Nephron progenitor cell (in vitro differentiated cells): ENCODE measurements at regions not wholly inside any gene's neighbourhood (a gene's known extent, or its start where the extent isn't known, plus 50 kb on each side); places are given as distances from the start of the nearest gene placed in this dataset.

ENCODE experiments used
- DNase-seq: peaks from one replicate; pipeline ENCODE4 v3.0.0; 2021
- H3K27ac Mint-ChIP-seq: 2 replicates; pipeline ENCODE4 v1.8.0; 2021; ENCODE audit warnings: mild to moderate bottlenecking, moderate library complexity, mixed read lengths
- H3K27me3 Mint-ChIP-seq: 2 replicates; pipeline ENCODE4 v1.8.0; 2021; ENCODE audit warnings: mild to moderate bottlenecking, low read depth, mixed read lengths; ENCODE audit not compliant: poor library complexity
- H3K36me3 Mint-ChIP-seq: 2 replicates; pipeline ENCODE4 v1.8.0; 2021; ENCODE audit warnings: low read depth, mixed read lengths
- H3K4me1 Mint-ChIP-seq: 2 replicates; pipeline ENCODE4 v1.8.0; 2021; ENCODE audit warnings: mixed read lengths
- H3K4me3 Mint-ChIP-seq: 2 replicates; pipeline ENCODE4 v1.8.0; 2021; ENCODE audit warnings: mild to moderate bottlenecking, moderate library complexity, mixed read lengths
- H3K9me3 Mint-ChIP-seq: 2 replicates; pipeline ENCODE4 v1.8.0; 2021; ENCODE audit warnings: mild to moderate bottlenecking, moderate library complexity, mixed read lengths
- CTCF ChIP-seq: fragments of 200-600 bp; sonication (generic); IDR thresholded peaks from 2 replicates; pipeline ENCODE4 v1.5.0; 2021; ENCODE audit warnings: antibody characterized with exemption

DNA sequence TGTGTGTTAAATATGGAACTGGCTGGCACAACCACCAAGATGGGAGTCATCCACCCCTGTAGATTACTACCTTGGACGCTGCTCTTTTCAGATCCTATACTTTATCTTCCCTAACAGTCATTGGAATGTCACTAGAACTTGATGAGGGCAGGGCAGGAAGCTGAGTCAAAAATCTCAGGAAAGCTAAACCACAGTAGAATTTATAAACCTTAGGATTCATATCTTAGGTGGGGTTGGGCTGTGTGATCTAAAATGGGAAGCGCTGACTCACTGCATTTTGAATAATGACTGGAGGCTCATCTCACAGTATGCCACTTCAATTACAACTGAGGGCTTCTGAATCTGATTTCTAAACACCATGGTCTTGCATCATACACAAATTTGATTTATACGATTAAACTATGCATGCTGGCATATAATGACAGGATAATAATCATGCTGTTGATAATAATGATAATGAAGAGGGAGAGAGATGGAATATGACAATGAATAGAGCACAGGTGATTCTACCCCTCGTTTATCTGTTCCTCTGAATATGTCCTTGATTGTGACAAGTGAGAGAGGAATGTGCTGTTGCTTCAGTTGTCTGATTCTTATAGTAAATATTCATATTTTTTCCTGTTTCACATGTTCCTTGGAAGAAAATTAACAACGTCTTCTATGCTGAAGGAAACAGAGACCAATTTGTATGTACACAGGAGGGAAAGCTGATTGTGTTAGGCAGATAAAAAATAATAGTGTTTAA lies 270.3 kb upstream of the HS3ST1 start:
- DNase-seq, result no peak
- H3K27ac Mint-ChIP-seq, result no peak overlapping the region

GRCh38 chr4:11698033-11698432 lies 269.3 kb upstream of the HS3ST1 start:
- Mint-ChIP-seq H3K9me3 (peaks cover 15% of the 10 kb centered on the region), H3K27ac (no peak overlapping the region), H3K4me3 (no peak overlapping the region), H3K36me3 (peaks cover 9% of the 10 kb centered on the region), H3K27me3 (no peaks in the 10 kb centered on the region), H3K4me1 (no peaks in the 10 kb centered on the region)
- TF ChIP-seq CTCF, result no peak
- no peak for DNase-seq

More for the DNA sequence above, 270.3 kb upstream of the HS3ST1 start:
- H3K4me1 Mint-ChIP-seq, result no peaks in the 10 kb centered on the region
- H3K4me3 Mint-ChIP-seq, result no peak overlapping the region
- peaks cover 3% of the 10 kb centered on the region for H3K36me3 Mint-ChIP-seq
- no peak for TF ChIP-seq CTCF
- peaks cover 5% of the 10 kb centered on the region for H3K9me3 Mint-ChIP-seq
- H3K27me3 Mint-ChIP-seq, result no peaks in the 10 kb centered on the region

DNA sequence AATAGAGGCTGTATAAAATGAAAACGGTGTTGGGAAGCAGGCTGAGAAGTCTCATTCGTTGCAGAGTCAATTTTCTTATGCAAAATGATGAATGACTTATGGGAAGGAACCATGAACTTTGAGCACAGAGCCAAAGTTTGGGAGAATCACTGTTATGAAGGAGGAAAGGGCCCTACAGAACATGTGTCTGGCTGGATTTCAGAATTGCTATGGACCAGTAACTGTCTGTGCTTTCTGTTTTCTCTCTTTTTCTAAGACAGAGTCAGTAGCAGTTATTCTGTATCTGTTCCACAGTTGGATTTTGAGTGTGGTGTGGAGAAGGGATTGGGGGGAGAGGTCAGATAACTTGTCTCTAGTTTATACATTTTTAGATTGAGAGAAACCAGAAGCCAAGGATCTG lies 265.0 kb upstream of the HS3ST1 start:
- no peaks in the 10 kb centered on the region for H3K27me3 Mint-ChIP-seq
- H3K27ac Mint-ChIP-seq, result no peak overlapping the region
- H3K36me3 Mint-ChIP-seq, result peaks cover 14% of the 10 kb centered on the region
- H3K4me3 Mint-ChIP-seq, result no peak overlapping the region
- no peak for DNase-seq
- TF ChIP-seq CTCF, result no peak
- H3K9me3 Mint-ChIP-seq, result peaks cover 25% of the 10 kb centered on the region
- H3K4me1 Mint-ChIP-seq, result peaks cover 5% of the 10 kb centered on the region

- no peak for DNase-seq
- H3K27ac Mint-ChIP-seq, result no peak overlapping the region
- TF ChIP-seq CTCF, result no peak
- H3K9me3 Mint-ChIP-seq, result peaks cover 25% of the 10 kb centered on the region
- H3K36me3 Mint-ChIP-seq, result peaks cover 14% of the 10 kb centered on the region
- peaks cover 5% of the 10 kb centered on the region for H3K4me1 Mint-ChIP-seq
- no peak overlapping the region for H3K4me3 Mint-ChIP-seq
- H3K27me3 Mint-ChIP-seq, result no peaks in the 10 kb centered on the region
Observed at GRCh38 chr4:11691236-11691635, 262.5 kb upstream of the HS3ST1 start.

- no peak for DNase-seq
- H3K4me1 Mint-ChIP-seq, result peaks cover 5% of the 10 kb centered on the region
- no peak overlapping the region for H3K27ac Mint-ChIP-seq
- no peak for TF ChIP-seq CTCF
- H3K36me3 Mint-ChIP-seq, result peaks cover 1% of the 10 kb centered on the region
- H3K27me3 Mint-ChIP-seq, result no peaks in the 10 kb centered on the region
- H3K4me3 Mint-ChIP-seq, result no peak overlapping the region
- H3K9me3 Mint-ChIP-seq, result peaks cover 10% of the 10 kb centered on the region
Observed at GRCh38 chr4:11687727-11688126, 259.0 kb upstream of the HS3ST1 start.

DNA sequence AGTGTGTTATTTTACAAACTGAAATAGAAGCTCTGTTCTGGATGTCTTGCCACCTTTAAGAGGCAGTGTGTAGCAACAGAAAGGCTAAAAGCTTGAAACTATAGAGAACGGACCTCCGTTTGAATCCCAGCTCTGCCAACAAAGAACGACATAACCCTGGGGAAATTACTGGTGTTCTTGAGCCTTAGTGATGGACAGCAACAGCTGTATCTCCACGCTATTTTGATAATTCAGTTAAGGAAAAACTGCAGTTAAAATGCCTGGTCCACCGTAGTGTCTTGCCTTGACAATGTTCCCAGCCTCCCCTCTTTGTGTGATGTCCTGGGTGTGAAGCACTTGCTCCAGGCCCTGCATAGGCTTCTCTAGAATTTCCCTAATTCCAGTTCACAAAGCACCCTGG lies 256.8 kb upstream of the HS3ST1 start:
- TF ChIP-seq CTCF, result no peak
- no peak for DNase-seq
- Mint-ChIP-seq H3K4me3 (no peak overlapping the region), H3K36me3 (no peaks in the 10 kb centered on the region), H3K27me3 (no peaks in the 10 kb centered on the region), H3K4me1 (no peaks in the 10 kb centered on the region), H3K9me3 (peaks cover 3% of the 10 kb centered on the region), H3K27ac (no peak overlapping the region)
